ENCODE measurements at regions not wholly inside any gene's neighbourhood (a gene's known extent, or its start where the extent isn't known, plus 50 kb on each side); places are given as distances from the start of the nearest gene placed in this dataset.

DNA sequence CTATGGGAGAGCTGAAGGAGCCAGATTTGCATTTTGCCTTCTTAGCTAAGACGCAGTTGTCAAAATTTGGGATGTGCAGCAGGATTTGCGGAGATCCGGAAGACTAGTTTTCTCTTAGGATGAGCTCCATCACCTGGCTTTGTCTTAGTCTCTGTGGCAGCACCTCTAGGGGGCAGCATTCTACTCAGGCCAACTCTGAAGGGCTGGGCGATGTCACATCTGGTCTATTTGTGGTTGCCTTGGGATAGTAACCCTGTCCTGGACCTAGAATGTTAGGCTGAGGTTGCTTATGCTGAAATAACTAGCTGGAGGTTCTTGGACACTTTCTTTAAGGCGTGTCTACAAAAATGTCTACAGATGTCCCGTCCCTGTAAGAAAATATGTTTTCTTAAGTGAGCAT is 116.2 kb downstream of the FAT3 start:
- no peak for TF ChIP-seq JUNB (IDR thresholded peaks at IDR 0.05)
- no peak for TF ChIP-seq ELK1 (IDR thresholded peaks at IDR 0.05; ENCODE audit: low read depth, low read length)
- TF ChIP-seq CTCF (IDR thresholded peaks at IDR 0.05) = peak; percentile 24; the same call in 2 of the 3 replicates
- no peak for TF ChIP-seq CBX2 (IDR thresholded peaks at IDR 0.05; ENCODE audit: borderline replicate concordance, low read depth)
- TF ChIP-seq, protein P1, sequence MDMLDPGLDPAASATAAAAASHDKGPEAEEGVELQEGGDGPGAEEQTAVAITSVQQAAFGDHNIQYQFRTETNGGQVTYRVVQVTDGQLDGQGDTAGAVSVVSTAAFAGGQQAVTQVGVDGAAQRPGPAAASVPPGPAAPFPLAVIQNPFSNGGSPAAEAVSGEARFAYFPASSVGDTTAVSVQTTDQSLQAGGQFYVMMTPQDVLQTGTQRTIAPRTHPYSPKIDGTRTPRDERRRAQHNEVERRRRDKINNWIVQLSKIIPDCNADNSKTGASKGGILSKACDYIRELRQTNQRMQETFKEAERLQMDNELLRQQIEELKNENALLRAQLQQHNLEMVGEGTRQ (IDR thresholded peaks at IDR 0.05) = no peak
